ENCODE measurements at regions not wholly inside any gene's neighbourhood (a gene's known extent, or its start where the extent isn't known, plus 50 kb on each side); places are given as distances from the start of the nearest gene placed in this dataset.

GRCh38 chr13:73898276-73898675 lies 235.9 kb downstream of the KLF12 start:
- TF ChIP-seq EZH2 (IDR thresholded peaks at IDR 0.05), result no peak
- TF ChIP-seq POLR2AphosphoS5 (IDR thresholded peaks at IDR 0.05; ENCODE audit: borderline replicate concordance, low read depth, low read length), result no peak

Measured in SK-N-MC (cell line).